ENCODE measurements at regions not wholly inside any gene's neighbourhood (a gene's known extent, or its start where the extent isn't known, plus 50 kb on each side); places are given as distances from the start of the nearest gene placed in this dataset.

DNA sequence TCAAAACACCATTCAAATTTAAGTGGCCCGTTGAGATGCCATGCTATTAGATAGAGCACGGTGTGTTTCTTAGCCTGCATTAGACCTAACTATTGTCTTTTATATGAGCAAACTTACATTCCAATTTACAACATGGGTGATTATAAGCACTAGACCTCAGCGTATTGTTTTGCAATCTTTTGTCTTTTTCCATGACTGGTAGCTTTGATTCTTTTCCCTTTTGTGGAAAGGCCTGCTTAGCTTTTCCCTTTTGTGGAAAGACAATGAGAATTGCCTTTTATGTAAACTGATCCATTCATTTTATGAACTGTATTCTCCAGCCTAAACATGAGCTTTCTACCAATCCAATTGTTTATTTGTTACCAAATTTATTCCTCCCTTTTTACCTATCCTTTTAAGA, 823.1 kb downstream of the CCSER2 start:
- Histone ChIP-seq H3K9me3 (ENCODE audit: control insufficient read depth, insufficient read depth, low read depth, low read length) (no peaks in the 10 kb centered on the region), H3K36me3 (ENCODE audit: control insufficient read depth in 2 of 2, insufficient read depth in 1 of 2, low read length in 2 of 2) (no peaks in the 10 kb centered on the region), H3K4me3 (ENCODE audit: low read depth, low read length) (no peak overlapping the region), H3K27ac (ENCODE audit: extremely low read depth, low read depth, low read length) (no peak overlapping the region), H3K4me1 (ENCODE audit: control insufficient read depth, insufficient read depth, low read length) (peaks cover 3% of the 10 kb centered on the region; the same call in 1 of the 2 replicates)
- POLR2A ChIA-PET = no interaction called here
- TF ChIP-seq ZNF510 (tag by site-specific recombination; IDR thresholded peaks at IDR 0.05; ENCODE audit: insufficient replicate concordance) = no peak
- no peak for TF ChIP-seq ZNF560 (tag by site-specific recombination; IDR thresholded peaks at IDR 0.05; ENCODE audit: borderline replicate concordance)
- no peak for TF ChIP-seq ZNF654 (tag by site-specific recombination; IDR thresholded peaks at IDR 0.05; ENCODE audit: low read depth)
- TF ChIP-seq, protein P1, sequence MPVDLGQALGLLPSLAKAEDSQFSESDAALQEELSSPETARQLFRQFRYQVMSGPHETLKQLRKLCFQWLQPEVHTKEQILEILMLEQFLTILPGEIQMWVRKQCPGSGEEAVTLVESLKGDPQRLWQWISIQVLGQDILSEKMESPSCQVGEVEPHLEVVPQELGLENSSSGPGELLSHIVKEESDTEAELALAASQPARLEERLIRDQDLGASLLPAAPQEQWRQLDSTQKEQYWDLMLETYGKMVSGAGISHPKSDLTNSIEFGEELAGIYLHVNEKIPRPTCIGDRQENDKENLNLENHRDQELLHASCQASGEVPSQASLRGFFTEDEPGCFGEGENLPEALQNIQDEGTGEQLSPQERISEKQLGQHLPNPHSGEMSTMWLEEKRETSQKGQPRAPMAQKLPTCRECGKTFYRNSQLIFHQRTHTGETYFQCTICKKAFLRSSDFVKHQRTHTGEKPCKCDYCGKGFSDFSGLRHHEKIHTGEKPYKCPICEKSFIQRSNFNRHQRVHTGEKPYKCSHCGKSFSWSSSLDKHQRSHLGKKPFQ (tag by site-specific recombination; IDR thresholded peaks at IDR 0.05) = no peak
- no peak for TF ChIP-seq HOXC10 (CRISPR knock-in tag; IDR thresholded peaks at IDR 0.05)
- CTCF ChIA-PET = no interaction called here

DNA sequence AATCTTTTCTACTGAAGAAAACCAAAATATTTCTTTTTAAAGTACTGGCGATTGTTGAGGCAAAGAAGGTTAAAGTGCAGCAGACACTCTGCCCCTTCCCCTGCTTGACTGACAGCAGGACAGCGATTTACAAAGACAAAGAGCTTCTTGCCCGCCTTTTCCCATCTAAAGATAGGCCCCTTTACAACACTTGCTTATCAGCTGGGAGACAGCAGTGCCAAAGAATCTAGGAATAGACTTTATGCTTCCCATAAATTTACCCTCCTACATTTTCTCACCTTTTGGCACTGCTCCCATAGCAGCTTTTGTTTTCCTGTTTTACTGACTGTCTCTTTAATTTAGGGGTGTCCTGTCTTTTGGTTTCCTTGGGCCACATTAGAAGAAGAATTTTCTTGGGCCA, 824.1 kb downstream of the CCSER2 start:
- Histone ChIP-seq H3K27ac (ENCODE audit: extremely low read depth, low read depth, low read length) (no peak overlapping the region), H3K4me3 (ENCODE audit: low read depth, low read length) (no peak overlapping the region), H3K9me3 (ENCODE audit: control insufficient read depth, insufficient read depth, low read depth, low read length) (no peaks in the 10 kb centered on the region), H3K36me3 (ENCODE audit: control insufficient read depth in 2 of 2, insufficient read depth in 1 of 2, low read length in 2 of 2) (no peaks in the 10 kb centered on the region), H3K4me1 (ENCODE audit: control insufficient read depth, insufficient read depth, low read length) (peaks cover 3% of the 10 kb centered on the region; the same call in 1 of the 2 replicates)
- TF ChIP-seq ZNF423 (tag by site-specific recombination; IDR thresholded peaks at IDR 0.05) = no peak
- TF ChIP-seq KLF10 (tag by site-specific recombination; IDR thresholded peaks at IDR 0.05) = no peak
- TF ChIP-seq OSR2 (tag by site-specific recombination; IDR thresholded peaks at IDR 0.05) = no peak
- TF ChIP-seq ZNF658 (tag by site-specific recombination; IDR thresholded peaks at IDR 0.05) = no peak
- TF ChIP-seq YY2 (tag by site-specific recombination; IDR thresholded peaks at IDR 0.05) = no peak
- TF ChIP-seq, protein P2, sequence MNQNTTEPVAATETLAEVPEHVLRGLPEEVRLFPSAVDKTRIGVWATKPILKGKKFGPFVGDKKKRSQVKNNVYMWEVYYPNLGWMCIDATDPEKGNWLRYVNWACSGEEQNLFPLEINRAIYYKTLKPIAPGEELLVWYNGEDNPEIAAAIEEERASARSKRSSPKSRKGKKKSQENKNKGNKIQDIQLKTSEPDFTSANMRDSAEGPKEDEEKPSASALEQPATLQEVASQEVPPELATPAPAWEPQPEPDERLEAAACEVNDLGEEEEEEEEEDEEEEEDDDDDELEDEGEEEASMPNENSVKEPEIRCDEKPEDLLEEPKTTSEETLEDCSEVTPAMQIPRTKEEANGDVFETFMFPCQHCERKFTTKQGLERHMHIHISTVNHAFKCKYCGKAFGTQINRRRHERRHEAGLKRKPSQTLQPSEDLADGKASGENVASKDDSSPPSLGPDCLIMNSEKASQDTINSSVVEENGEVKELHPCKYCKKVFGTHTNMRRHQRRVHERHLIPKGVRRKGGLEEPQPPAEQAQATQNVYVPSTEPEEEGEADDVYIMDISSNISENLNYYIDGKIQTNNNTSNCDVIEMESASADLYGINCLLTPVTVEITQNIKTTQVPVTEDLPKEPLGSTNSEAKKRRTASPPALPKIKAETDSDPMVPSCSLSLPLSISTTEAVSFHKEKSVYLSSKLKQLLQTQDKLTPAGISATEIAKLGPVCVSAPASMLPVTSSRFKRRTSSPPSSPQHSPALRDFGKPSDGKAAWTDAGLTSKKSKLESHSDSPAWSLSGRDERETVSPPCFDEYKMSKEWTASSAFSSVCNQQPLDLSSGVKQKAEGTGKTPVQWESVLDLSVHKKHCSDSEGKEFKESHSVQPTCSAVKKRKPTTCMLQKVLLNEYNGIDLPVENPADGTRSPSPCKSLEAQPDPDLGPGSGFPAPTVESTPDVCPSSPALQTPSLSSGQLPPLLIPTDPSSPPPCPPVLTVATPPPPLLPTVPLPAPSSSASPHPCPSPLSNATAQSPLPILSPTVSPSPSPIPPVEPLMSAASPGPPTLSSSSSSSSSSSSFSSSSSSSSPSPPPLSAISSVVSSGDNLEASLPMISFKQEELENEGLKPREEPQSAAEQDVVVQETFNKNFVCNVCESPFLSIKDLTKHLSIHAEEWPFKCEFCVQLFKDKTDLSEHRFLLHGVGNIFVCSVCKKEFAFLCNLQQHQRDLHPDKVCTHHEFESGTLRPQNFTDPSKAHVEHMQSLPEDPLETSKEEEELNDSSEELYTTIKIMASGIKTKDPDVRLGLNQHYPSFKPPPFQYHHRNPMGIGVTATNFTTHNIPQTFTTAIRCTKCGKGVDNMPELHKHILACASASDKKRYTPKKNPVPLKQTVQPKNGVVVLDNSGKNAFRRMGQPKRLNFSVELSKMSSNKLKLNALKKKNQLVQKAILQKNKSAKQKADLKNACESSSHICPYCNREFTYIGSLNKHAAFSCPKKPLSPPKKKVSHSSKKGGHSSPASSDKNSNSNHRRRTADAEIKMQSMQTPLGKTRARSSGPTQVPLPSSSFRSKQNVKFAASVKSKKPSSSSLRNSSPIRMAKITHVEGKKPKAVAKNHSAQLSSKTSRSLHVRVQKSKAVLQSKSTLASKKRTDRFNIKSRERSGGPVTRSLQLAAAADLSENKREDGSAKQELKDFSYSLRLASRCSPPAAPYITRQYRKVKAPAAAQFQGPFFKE (tag by site-specific recombination; IDR thresholded peaks at IDR 0.05; ENCODE audit: borderline replicate concordance) = no peak
- ChIA-PET POLR2A (no interaction called here), CTCF (no interaction called here)

DNA sequence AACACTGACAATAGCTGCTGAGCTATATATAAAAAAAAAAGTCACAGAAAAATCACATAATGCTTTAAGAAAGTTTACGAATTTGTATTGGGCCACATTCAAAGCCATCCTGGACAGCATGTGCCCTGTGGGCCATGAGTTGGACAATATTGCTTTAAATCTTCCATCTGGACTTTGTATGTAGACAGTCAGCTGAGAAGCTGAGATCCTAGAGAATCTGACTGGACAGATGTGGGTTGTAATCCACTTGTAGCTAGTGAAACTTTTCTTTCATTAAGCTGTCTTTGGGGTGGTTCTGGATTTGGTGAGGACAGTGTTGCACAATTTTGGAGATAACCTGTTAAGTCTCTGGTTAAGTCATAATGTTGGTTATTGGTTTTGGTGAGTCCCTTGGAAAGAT, 824.5 kb downstream of the CCSER2 start:
- TF ChIP-seq, protein P3, sequence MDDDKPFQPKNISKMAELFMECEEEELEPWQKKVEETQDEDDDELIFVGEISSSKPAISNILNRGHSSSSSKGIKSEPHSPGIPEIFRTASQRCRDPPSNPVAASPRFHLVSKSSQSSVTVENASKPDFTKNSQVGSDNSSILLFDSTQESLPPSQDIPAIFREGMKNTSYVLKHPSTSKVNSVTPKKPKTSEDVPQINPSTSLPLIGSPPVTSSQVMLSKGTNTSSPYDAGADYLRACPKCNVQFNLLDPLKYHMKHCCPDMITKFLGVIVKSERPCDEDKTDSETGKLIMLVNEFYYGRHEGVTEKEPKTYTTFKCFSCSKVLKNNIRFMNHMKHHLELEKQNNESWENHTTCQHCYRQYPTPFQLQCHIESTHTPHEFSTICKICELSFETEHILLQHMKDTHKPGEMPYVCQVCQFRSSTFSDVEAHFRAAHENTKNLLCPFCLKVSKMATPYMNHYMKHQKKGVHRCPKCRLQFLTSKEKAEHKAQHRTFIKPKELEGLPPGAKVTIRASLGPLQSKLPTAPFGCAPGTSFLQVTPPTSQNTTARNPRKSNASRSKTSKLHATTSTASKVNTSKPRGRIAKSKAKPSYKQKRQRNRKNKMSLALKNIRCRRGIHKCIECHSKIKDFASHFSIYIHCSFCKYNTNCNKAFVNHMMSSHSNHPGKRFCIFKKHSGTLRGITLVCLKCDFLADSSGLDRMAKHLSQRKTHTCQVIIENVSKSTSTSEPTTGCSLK (tag by site-specific recombination; IDR thresholded peaks at IDR 0.05) = no peak
- ChIA-PET POLR2A (no interaction called here), CTCF (no interaction called here)
- no peak overlapping the region for H3K4me3 ChIP-seq (ENCODE audit: low read depth, low read length)
- H3K36me3 ChIP-seq (ENCODE audit: control insufficient read depth in 2 of 2, insufficient read depth in 1 of 2, low read length in 2 of 2) = no peaks in the 10 kb centered on the region
- H3K9me3 ChIP-seq (ENCODE audit: control insufficient read depth, insufficient read depth, low read depth, low read length) = no peaks in the 10 kb centered on the region
- no peak overlapping the region for H3K27ac ChIP-seq (ENCODE audit: extremely low read depth, low read depth, low read length)
- peaks cover 3% of the 10 kb centered on the region; the same call in 1 of the 2 replicates for H3K4me1 ChIP-seq (ENCODE audit: control insufficient read depth, insufficient read depth, low read length)
